SU-DHL-6 (cell line): ENCODE measurements at regions not wholly inside any gene's neighbourhood (a gene's known extent, or its start where the extent isn't known, plus 50 kb on each side); places are given as distances from the start of the nearest gene placed in this dataset.

Source experiments
- EZH2phosphoT487 ChIP-seq: fragments of 200-600 bp; sonication (generic), shearing (Covaris generic); conservative IDR thresholded peaks from 2 replicates; pipeline ENCODE4 v1.6.1; 2018; ENCODE audit warnings: mild to moderate bottlenecking, antibody characterized with exemption, low read length, moderate library complexity, mixed read lengths
- TF ChIP-seq, protein P1 (sequence below): fragments of 200-600 bp; sonication (generic); IDR thresholded peaks from one replicate; pipeline ENCODE4 v1.5.1; 2017; ENCODE audit warnings: antibody characterized with exemption, mild to moderate bottlenecking, low read length, moderate library complexity; ENCODE audit not compliant: insufficient read depth, poor library complexity, severe bottlenecking

DNA sequence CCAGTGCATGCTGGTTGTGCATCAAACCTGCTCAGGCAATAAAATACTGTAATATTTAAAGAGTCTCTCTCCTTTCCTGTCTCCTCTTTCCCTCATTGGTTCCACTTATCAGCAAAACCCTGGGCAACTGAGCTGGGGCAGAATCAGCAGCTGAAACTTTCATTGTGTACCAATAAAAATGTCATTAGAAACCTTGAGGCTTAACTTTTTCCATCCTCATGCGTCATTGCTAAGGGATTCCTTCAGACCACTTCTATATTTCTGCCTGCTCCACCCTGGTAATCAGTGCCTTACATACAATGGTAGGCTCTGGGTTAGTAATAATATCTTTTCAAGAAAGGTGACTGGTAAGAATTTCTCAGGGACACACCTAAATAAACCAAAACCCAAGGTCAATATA is 880.3 kb downstream of the RPA4 start:
- TF ChIP-seq, protein P1, sequence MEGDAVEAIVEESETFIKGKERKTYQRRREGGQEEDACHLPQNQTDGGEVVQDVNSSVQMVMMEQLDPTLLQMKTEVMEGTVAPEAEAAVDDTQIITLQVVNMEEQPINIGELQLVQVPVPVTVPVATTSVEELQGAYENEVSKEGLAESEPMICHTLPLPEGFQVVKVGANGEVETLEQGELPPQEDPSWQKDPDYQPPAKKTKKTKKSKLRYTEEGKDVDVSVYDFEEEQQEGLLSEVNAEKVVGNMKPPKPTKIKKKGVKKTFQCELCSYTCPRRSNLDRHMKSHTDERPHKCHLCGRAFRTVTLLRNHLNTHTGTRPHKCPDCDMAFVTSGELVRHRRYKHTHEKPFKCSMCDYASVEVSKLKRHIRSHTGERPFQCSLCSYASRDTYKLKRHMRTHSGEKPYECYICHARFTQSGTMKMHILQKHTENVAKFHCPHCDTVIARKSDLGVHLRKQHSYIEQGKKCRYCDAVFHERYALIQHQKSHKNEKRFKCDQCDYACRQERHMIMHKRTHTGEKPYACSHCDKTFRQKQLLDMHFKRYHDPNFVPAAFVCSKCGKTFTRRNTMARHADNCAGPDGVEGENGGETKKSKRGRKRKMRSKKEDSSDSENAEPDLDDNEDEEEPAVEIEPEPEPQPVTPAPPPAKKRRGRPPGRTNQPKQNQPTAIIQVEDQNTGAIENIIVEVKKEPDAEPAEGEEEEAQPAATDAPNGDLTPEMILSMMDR = no peak
- TF ChIP-seq EZH2phosphoT487 = no peak
